GM20000 (cell line): ENCODE measurements at regions not wholly inside any gene's neighbourhood (a gene's known extent, or its start where the extent isn't known, plus 50 kb on each side); places are given as distances from the start of the nearest gene placed in this dataset.

Experiments used
- DNase-seq: peaks from one replicate; pipeline ENCODE4 v3.0.0; 2012; ENCODE audit warnings: low spot score
- TF ChIP-seq, protein P1 (sequence below): IDR thresholded peaks from 2 replicates; pipeline ENCODE4 v1.5.1; 2012; ENCODE audit warnings: mild to moderate bottlenecking, control low read depth; ENCODE audit errors: extremely low read depth, missing control alignments

DNA sequence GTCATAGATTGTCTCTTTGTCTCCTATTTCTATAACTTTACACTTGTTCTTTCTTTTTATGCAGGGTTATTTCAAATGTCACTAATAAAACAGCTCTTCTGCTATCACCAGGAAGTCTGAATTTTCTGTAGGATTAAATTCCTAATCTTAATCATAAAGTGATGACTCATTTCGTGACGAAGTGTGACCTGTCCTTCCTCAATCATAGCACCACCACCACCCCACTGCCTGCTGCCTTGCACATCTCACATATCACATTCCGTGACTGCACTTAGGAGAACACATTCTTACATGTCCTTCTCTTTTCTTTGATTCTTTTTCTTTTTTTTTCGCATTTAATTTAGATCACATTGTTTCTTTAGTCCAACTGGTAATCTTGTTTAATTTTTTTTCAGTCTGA, 57.7 kb upstream of the UGT2B7 start:
- DNase-seq: no peak
- TF ChIP-seq, protein P1, sequence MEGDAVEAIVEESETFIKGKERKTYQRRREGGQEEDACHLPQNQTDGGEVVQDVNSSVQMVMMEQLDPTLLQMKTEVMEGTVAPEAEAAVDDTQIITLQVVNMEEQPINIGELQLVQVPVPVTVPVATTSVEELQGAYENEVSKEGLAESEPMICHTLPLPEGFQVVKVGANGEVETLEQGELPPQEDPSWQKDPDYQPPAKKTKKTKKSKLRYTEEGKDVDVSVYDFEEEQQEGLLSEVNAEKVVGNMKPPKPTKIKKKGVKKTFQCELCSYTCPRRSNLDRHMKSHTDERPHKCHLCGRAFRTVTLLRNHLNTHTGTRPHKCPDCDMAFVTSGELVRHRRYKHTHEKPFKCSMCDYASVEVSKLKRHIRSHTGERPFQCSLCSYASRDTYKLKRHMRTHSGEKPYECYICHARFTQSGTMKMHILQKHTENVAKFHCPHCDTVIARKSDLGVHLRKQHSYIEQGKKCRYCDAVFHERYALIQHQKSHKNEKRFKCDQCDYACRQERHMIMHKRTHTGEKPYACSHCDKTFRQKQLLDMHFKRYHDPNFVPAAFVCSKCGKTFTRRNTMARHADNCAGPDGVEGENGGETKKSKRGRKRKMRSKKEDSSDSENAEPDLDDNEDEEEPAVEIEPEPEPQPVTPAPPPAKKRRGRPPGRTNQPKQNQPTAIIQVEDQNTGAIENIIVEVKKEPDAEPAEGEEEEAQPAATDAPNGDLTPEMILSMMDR: no peak

DNA sequence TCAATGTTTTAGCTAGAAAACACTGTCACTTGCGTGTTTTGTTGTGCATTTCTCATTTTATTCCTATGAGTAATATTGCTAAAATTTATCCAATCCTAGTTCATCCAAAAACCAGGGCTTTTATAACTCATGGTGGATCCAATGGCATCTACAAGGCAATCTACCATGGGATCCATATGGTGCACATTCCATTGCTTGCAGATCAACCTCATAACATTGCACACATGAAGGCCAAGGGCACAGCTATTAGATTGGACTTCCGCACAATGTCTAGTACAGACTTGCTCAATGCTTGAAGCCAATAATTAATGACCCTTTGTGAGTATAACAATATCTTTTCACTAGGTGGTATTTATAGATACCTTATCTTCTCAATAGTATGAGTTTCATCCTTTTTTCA, 57.2 kb upstream of the UGT2B7 start:
- no peak for DNase-seq
- TF ChIP-seq, protein P1: no peak

DNA sequence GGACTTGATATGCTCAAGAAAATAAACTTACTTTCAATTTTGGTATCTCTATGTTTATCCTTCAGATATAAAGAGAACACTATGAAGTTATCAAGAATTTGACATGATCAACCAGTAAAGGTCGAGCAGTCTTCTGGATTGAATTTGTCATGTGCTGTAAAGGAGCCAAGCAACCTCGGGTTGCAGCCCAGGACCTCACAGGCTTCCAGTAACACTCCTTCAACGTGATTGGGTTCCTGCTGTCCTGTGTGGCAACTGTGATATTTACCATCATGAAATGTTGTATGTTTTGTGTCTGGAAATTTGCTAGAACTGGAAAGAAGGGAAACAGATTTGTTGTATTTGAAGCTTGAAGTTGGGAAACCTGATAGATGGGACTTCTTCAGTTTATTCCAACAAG, 52.0 kb upstream of the UGT2B7 start:
- TF ChIP-seq, protein P1: no peak
- no peak for DNase-seq
